Sciatic nerve (tissue), 2 donors: ENCODE measurements at regions not wholly inside any gene's neighbourhood (a gene's known extent, or its start where the extent isn't known, plus 50 kb on each side); places are given as distances from the start of the nearest gene placed in this dataset.
"Not testable (repeated sequence)": the region's sequence is repeated elsewhere in the genome, so short reads cannot be mapped to it uniquely, and the experiment has no call there.

ENCODE experiments used
- ATAC-seq: fragments of 200-7000 bp; cut with Tn5 transposase; one replicate; pipeline ENCODE4 v1.9.1; 2020; ENCODE audit warnings: mild to moderate bottlenecking, moderate library complexity
- DNase-seq: peaks from one replicate; pipeline ENCODE4 v3.0.0-alpha.2; 2020; ENCODE audit warnings: low spot score
- intact Hi-C: fragments of 100-400 bp; cut with DNase I; formaldehyde crosslinking; loops from one replicate; pipeline ENCODE4 v1.14.2; 2022
- donor health status: DM: no; HTN: no; CAD: no.
- donor health status: DM: no; HTN: no; CAD: no.

GRCh38 chr10:30176776-30177533 lies 117.6 kb upstream of the JCAD start:
- no peak for DNase-seq
- peak; percentile 32 for ATAC-seq
- intact Hi-C loops: no loop called here

- no peak for DNase-seq
- intact Hi-C loops: no loop called here
- ATAC-seq: no peak
Measured at GRCh38 chr10:30176182-30176581, 116.8 kb upstream of the JCAD start.

- DNase-seq (no peak), ATAC-seq (peak; percentile 10)
- intact Hi-C loops: no loop called here
Measured at GRCh38 chr10:30172673-30173072, 113.3 kb upstream of the JCAD start.

- intact Hi-C loops: no loop called here
- DNase-seq (no peak), ATAC-seq (no peak)
Measured at GRCh38 chr10:30172091-30172490, 112.7 kb upstream of the JCAD start.

- DNase-seq: no peak
- no peak for ATAC-seq
- intact Hi-C loops: no loop called here
Measured at GRCh38 chr10:30171601-30172000, 112.2 kb upstream of the JCAD start.

- ATAC-seq (peak; percentile 61), DNase-seq (no peak)
- intact Hi-C loops: no loop called here
Measured at GRCh38 chr10:30170814-30171213, 111.4 kb upstream of the JCAD start.

- DNase-seq (no peak), ATAC-seq (no peak)
- intact Hi-C loops: no loop called here
Measured at GRCh38 chr10:30170146-30170545, 110.8 kb upstream of the JCAD start.

- intact Hi-C loops: no loop called here
- ATAC-seq (no peak), DNase-seq (no peak)
Measured at GRCh38 chr10:30169342-30169741, 110.0 kb upstream of the JCAD start.

- no peak for ATAC-seq
- intact Hi-C loops: no loop called here
Measured at GRCh38 chr10:30166929-30167328, 107.5 kb upstream of the JCAD start.

GRCh38 chr10:30163410-30163809 lies 104.0 kb upstream of the JCAD start:
- intact Hi-C loops, ATAC-seq, DNase-seq: not testable (repeated sequence)

More at GRCh38 chr10:30166929-30167328, 107.5 kb upstream of the JCAD start:
- DNase-seq: no peak

- DNase-seq, ATAC-seq, intact Hi-C loops: not testable (repeated sequence)
Measured at GRCh38 chr10:30162796-30163195, 103.4 kb upstream of the JCAD start.

GRCh38 chr10:30160271-30160982 lies 101.0 kb upstream of the JCAD start:
- intact Hi-C loops: no loop called here
- no peak for DNase-seq
- ATAC-seq: no peak

GRCh38 chr10:30159614-30160013 lies 100.2 kb upstream of the JCAD start:
- DNase-seq, ATAC-seq, intact Hi-C loops: not testable (repeated sequence)

GRCh38 chr10:30158325-30158960 lies 99.1 kb upstream of the JCAD start:
- DNase-seq (no peak), ATAC-seq (no peak)
- intact Hi-C loops: no loop called here

- intact Hi-C loops: loop anchor here (2.0 kb wide), 1 partner anchor 51 kb away; no protein-coding TSS in a partner anchor
Measured at GRCh38 chr10:30155401-30155800, 96.0 kb upstream of the JCAD start.

GRCh38 chr10:30154561-30154960 lies 95.2 kb upstream of the JCAD start:
- intact Hi-C loops: loop anchor here (2.0 kb wide), 1 partner anchor 50 kb away; no protein-coding TSS in a partner anchor
- no peak for ATAC-seq
- no peak for DNase-seq

More at GRCh38 chr10:30155401-30155800, 96.0 kb upstream of the JCAD start:
- DNase-seq (no peak), ATAC-seq (peak; percentile 79)

- ATAC-seq (no peak), DNase-seq (no peak)
- intact Hi-C loops: loop anchor here (2.0 kb wide), 1 partner anchor 49 kb away; no protein-coding TSS in a partner anchor
Measured at GRCh38 chr10:30154126-30154525, 94.7 kb upstream of the JCAD start.

GRCh38 chr10:30151581-30152389 lies 92.4 kb upstream of the JCAD start:
- no peak for ATAC-seq
- intact Hi-C loops: no loop called here
- DNase-seq: no peak

GRCh38 chr10:30141423-30141822 lies 82.0 kb upstream of the JCAD start:
- ATAC-seq: no peak
- intact Hi-C loops: no loop called here

More at GRCh38 chr10:30141423-30141822, 82.0 kb upstream of the JCAD start:
- no peak for DNase-seq
